Activated CD4-positive, alpha-beta T cell treated with anti-CD3 and anti-CD28 coated beads for 36 hours (primary cell): ENCODE measurements at regions not wholly inside any gene's neighbourhood (a gene's known extent, or its start where the extent isn't known, plus 50 kb on each side); places are given as distances from the start of the nearest gene placed in this dataset.

Experiments
- ATAC-seq: fragments of 200-7000 bp; cut with Tn5 transposase; one replicate; pipeline ENCODE4 v1.10.0; 2021; ENCODE audit warnings: mild to moderate bottlenecking, moderate library complexity
- CTCF ChIA-PET: fragments of 350-600 bp; sonication (Branson Sonifier 250); formaldehyde crosslinking; loops from one replicate; lab custom pipeline; 2021; ENCODE audit warnings: antibody characterized with exemption; lab: Charles Lee
- POLR2A ChIA-PET: fragments of 350-600 bp; sonication (Branson Sonifier 250); formaldehyde crosslinking; loops from one replicate; lab custom pipeline; 2021; ENCODE audit warnings: antibody characterized with exemption, inconsistent platforms; lab: Charles Lee
- DNase-seq: peaks from one replicate; pipeline ENCODE4 v3.0.0-alpha.2; 2020
- H3K27ac Mint-ChIP-seq: one replicate; pipeline ENCODE4 v1.8.0; 2021; ENCODE audit warnings: mixed read lengths
- H3K27me3 Mint-ChIP-seq: one replicate; pipeline ENCODE4 v1.8.0; 2021; ENCODE audit warnings: mixed read lengths
- H3K36me3 Mint-ChIP-seq: one replicate; pipeline ENCODE4 v1.8.0; 2021; ENCODE audit warnings: low read depth, mixed read lengths
- H3K4me1 Mint-ChIP-seq: one replicate; pipeline ENCODE4 v1.8.0; 2021; ENCODE audit warnings: mixed read lengths
- H3K4me3 Mint-ChIP-seq: one replicate; pipeline ENCODE4 v1.8.0; 2021; ENCODE audit warnings: mild to moderate bottlenecking, moderate library complexity, mixed read lengths
- H3K9me3 Mint-ChIP-seq: one replicate; pipeline ENCODE4 v1.8.0; 2021; ENCODE audit warnings: low read depth, mixed read lengths
- intact Hi-C, 2 experiments: fragments of 100-400 bp; cut with DNase I in 1 of 2; cut with micrococcal nuclease in 1 of 2; formaldehyde crosslinking; loops; one replicate each; pipeline versions ENCODE4 v1.14.2 to v1.15.1; 2022 to 2024; cut with DNase I, micrococcal nuclease

GRCh38 chr4:178448372-178449035, 1006.3 kb upstream of the AGA start:
- no peaks in the 10 kb centered on the region for H3K36me3 Mint-ChIP-seq
- ATAC-seq (no peak), DNase-seq (no peak)
- H3K4me3 Mint-ChIP-seq: no peak overlapping the region
- peaks cover 2% of the 10 kb centered on the region for H3K9me3 Mint-ChIP-seq
- POLR2A ChIA-PET: no interaction called here
- H3K4me1 Mint-ChIP-seq: no peaks in the 10 kb centered on the region
- CTCF ChIA-PET: no interaction called here
- H3K27me3 Mint-ChIP-seq: no peaks in the 10 kb centered on the region
- H3K27ac Mint-ChIP-seq: no peak overlapping the region
- intact Hi-C loops: no loop called here

GRCh38 chr4:178450614-178451013, 1008.4 kb upstream of the AGA start:
- Mint-ChIP-seq H3K9me3 (peaks cover 1% of the 10 kb centered on the region), H3K36me3 (no peaks in the 10 kb centered on the region), H3K27me3 (no peaks in the 10 kb centered on the region), H3K27ac (no peak overlapping the region), H3K4me1 (no peaks in the 10 kb centered on the region), H3K4me3 (no peak overlapping the region)
- ATAC-seq (no peak), DNase-seq (no peak)
- ChIA-PET POLR2A (no interaction called here), CTCF (interaction anchor here (0.5 kb wide), 1 partner anchor 1169 kb away, joined by 3 read pairs; no protein-coding TSS in a partner anchor)
- intact Hi-C loops: no loop called here

GRCh38 chr4:178453057-178453456, 1010.8 kb upstream of the AGA start:
- ChIA-PET POLR2A (no interaction called here), CTCF (no interaction called here)
- intact Hi-C loops: no loop called here
- no peaks in the 10 kb centered on the region for H3K36me3 Mint-ChIP-seq
- ATAC-seq: no peak
- H3K4me3 Mint-ChIP-seq: no peak overlapping the region
- no peak overlapping the region for H3K27ac Mint-ChIP-seq
- peaks cover 4% of the 10 kb centered on the region for H3K9me3 Mint-ChIP-seq
- no peaks in the 10 kb centered on the region for H3K27me3 Mint-ChIP-seq
- DNase-seq: no peak
- no peaks in the 10 kb centered on the region for H3K4me1 Mint-ChIP-seq

- Mint-ChIP-seq H3K4me3 (no peak overlapping the region), H3K27ac (no peak overlapping the region), H3K27me3 (no peaks in the 10 kb centered on the region), H3K36me3 (no peaks in the 10 kb centered on the region), H3K9me3 (peaks cover 11% of the 10 kb centered on the region), H3K4me1 (no peaks in the 10 kb centered on the region)
- DNase-seq (no peak), ATAC-seq (no peak)
- intact Hi-C loops: no loop called here
- CTCF ChIA-PET: no interaction called here
- POLR2A ChIA-PET: no interaction called here
Observed at GRCh38 chr4:178457286-178457685, 1015.0 kb upstream of the AGA start.

GRCh38 chr4:178462710-178463109, 1020.5 kb upstream of the AGA start:
- ChIA-PET POLR2A (no interaction called here), CTCF (no interaction called here)
- DNase-seq (no peak), ATAC-seq (no peak)
- intact Hi-C loops: no loop called here
- no peaks in the 10 kb centered on the region for H3K36me3 Mint-ChIP-seq
- no peak overlapping the region for H3K4me3 Mint-ChIP-seq
- no peaks in the 10 kb centered on the region for H3K4me1 Mint-ChIP-seq
- no peaks in the 10 kb centered on the region for H3K27me3 Mint-ChIP-seq
- peaks cover 7% of the 10 kb centered on the region for H3K9me3 Mint-ChIP-seq
- no peak overlapping the region for H3K27ac Mint-ChIP-seq

- intact Hi-C loops: no loop called here
- H3K36me3 Mint-ChIP-seq: no peaks in the 10 kb centered on the region
- ATAC-seq (no peak), DNase-seq (no peak)
- no peak overlapping the region for H3K4me3 Mint-ChIP-seq
- CTCF ChIA-PET: no interaction called here
- H3K27ac Mint-ChIP-seq: no peak overlapping the region
- H3K4me1 Mint-ChIP-seq: no peaks in the 10 kb centered on the region
- H3K27me3 Mint-ChIP-seq: no peaks in the 10 kb centered on the region
- POLR2A ChIA-PET: no interaction called here
- peaks cover 7% of the 10 kb centered on the region for H3K9me3 Mint-ChIP-seq
Observed at GRCh38 chr4:178463747-178464146, 1021.5 kb upstream of the AGA start.

GRCh38 chr4:178470996-178471784, 1029.0 kb upstream of the AGA start:
- CTCF ChIA-PET: no interaction called here
- DNase-seq: no peak
- no peaks in the 10 kb centered on the region for H3K27me3 Mint-ChIP-seq
- no peaks in the 10 kb centered on the region for H3K36me3 Mint-ChIP-seq
- ATAC-seq: no peak
- intact Hi-C loops: no loop called here
- H3K4me1 Mint-ChIP-seq: no peaks in the 10 kb centered on the region
- no peaks in the 10 kb centered on the region for H3K9me3 Mint-ChIP-seq
- H3K27ac Mint-ChIP-seq: no peak overlapping the region
- POLR2A ChIA-PET: no interaction called here
- no peak overlapping the region for H3K4me3 Mint-ChIP-seq

GRCh38 chr4:178471994-178472393, 1029.8 kb upstream of the AGA start:
- no peak overlapping the region for H3K4me3 Mint-ChIP-seq
- no peak for DNase-seq
- ChIA-PET CTCF (no interaction called here), POLR2A (no interaction called here)
- no peaks in the 10 kb centered on the region for H3K9me3 Mint-ChIP-seq
- H3K4me1 Mint-ChIP-seq: no peaks in the 10 kb centered on the region
- H3K27me3 Mint-ChIP-seq: no peaks in the 10 kb centered on the region
- no peak for ATAC-seq
- no peak overlapping the region for H3K27ac Mint-ChIP-seq
- H3K36me3 Mint-ChIP-seq: no peaks in the 10 kb centered on the region
- intact Hi-C loops: no loop called here

- ChIA-PET POLR2A (no interaction called here), CTCF (no interaction called here)
- Mint-ChIP-seq H3K36me3 (no peaks in the 10 kb centered on the region), H3K27me3 (no peaks in the 10 kb centered on the region), H3K9me3 (peaks cover 2% of the 10 kb centered on the region), H3K4me3 (no peak overlapping the region), H3K27ac (no peak overlapping the region), H3K4me1 (no peaks in the 10 kb centered on the region)
- intact Hi-C loops: no loop called here
- ATAC-seq (no peak), DNase-seq (no peak)
Observed at GRCh38 chr4:178480105-178480504, 1037.9 kb upstream of the AGA start.

- CTCF ChIA-PET: no interaction called here
- no peaks in the 10 kb centered on the region for H3K36me3 Mint-ChIP-seq
- DNase-seq (no peak), ATAC-seq (no peak)
- H3K4me1 Mint-ChIP-seq: no peaks in the 10 kb centered on the region
- no peak overlapping the region for H3K4me3 Mint-ChIP-seq
- peaks cover 2% of the 10 kb centered on the region for H3K9me3 Mint-ChIP-seq
- intact Hi-C loops: no loop called here
- POLR2A ChIA-PET: no interaction called here
- no peak overlapping the region for H3K27ac Mint-ChIP-seq
- H3K27me3 Mint-ChIP-seq: no peaks in the 10 kb centered on the region
Observed at GRCh38 chr4:178480881-178481280, 1038.6 kb upstream of the AGA start.

- H3K27ac Mint-ChIP-seq: no peak overlapping the region
- intact Hi-C loops: no loop called here
Observed at GRCh38 chr4:178481564-178481963, 1039.3 kb upstream of the AGA start.

GRCh38 chr4:178523038-178523437, 1080.8 kb upstream of the AGA start:
- DNase-seq: no peak
- Mint-ChIP-seq H3K27ac (no peak overlapping the region), H3K4me3 (no peak overlapping the region), H3K36me3 (no peaks in the 10 kb centered on the region), H3K4me1 (no peaks in the 10 kb centered on the region), H3K9me3 (peaks cover 6% of the 10 kb centered on the region), H3K27me3 (no peaks in the 10 kb centered on the region)
- ATAC-seq: no peak
- ChIA-PET CTCF (no interaction called here), POLR2A (no interaction called here)
- intact Hi-C loops: no loop called here

More at GRCh38 chr4:178481564-178481963, 1039.3 kb upstream of the AGA start:
- ATAC-seq (no peak), DNase-seq (no peak)
- Mint-ChIP-seq H3K27me3 (no peaks in the 10 kb centered on the region), H3K4me3 (no peak overlapping the region), H3K36me3 (no peaks in the 10 kb centered on the region), H3K9me3 (peaks cover 2% of the 10 kb centered on the region), H3K4me1 (no peaks in the 10 kb centered on the region)
- ChIA-PET CTCF (no interaction called here), POLR2A (no interaction called here)
